GM19438 (cell line): ENCODE measurements at regions not wholly inside any gene's neighbourhood (a gene's known extent, or its start where the extent isn't known, plus 50 kb on each side); places are given as distances from the start of the nearest gene placed in this dataset.
"Not testable (repeated sequence)": the region's sequence is repeated elsewhere in the genome, so short reads cannot be mapped to it uniquely, and the experiment has no call there.

Source experiments
- ATAC-seq: cut with Tn5 transposase; IDR thresholded peaks from one replicate; pipeline ENCODE4 v1.9.1; 2021; ENCODE audit warnings: low read depth; ENCODE audit not compliant: unreplicated experiment

- ATAC-seq = no peak
Observed at GRCh38 chr7:25431956-25432450, 203.7 kb upstream of the NPVF start.

GRCh38 chr7:25432807-25433206, 204.5 kb upstream of the NPVF start:
- ATAC-seq = no peak

DNA sequence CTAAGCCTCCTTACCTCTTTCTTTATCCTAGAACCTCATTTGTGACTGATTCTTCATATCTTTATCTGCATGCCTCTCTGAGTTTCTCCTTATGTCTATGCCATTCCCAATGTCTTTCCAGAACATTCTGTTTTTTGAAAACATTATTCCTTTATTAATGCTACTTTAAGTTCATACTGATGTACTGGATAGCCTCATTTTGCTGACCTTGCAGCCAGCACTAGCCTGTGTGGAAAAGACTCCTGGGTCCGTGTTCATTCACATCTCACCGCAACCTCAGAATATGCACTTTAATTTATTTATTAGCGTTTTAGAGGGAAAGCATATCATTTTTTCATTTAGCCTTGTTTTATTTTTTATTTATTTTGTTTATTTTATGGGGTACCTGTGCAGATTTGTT, 208.1 kb upstream of the NPVF start:
- ATAC-seq = no peak

DNA sequence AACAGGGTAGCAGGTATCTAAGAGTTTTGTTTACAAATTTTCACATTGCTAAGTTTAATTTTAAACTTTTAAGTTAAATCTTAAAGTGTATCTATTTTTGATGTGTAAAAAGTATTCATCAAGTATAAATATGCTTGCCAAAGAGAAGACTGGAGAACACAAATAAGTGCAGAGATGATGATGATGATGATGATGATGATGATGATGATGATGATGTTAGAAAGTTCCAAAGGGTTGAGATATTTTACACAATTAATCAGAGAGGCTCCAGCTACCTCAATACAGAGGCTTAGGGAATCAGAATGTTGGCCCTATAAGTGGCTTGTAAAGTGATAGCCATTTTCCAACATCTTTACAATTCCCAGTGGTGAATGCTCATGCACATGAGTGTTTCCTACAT, 209.0 kb upstream of the NPVF start:
- no peak for ATAC-seq

GRCh38 chr7:25444991-25445390, 216.7 kb upstream of the NPVF start:
- ATAC-seq = no peak

GRCh38 chr7:25448301-25448700, 220.0 kb upstream of the NPVF start:
- no peak for ATAC-seq

DNA sequence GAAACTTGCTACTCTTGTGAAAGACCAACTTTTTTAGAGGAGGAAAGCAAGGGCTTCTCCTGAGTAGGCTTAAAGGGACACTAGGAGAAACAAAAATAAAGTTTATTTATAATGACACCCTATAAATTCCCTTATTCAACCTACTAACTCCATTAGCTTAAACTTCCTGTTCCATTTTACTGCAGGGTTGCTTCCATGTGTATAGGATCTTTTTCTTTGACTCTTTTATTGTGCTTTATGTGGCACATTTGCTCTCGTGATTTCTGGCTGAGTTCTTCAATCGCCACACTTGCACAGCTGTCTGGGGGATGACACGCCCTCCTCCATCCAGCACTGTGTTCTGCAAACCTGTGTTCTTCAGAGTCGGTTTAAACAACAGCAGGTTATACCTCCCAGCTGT, 225.7 kb upstream of the NPVF start:
- ATAC-seq = no peak

- no peak for ATAC-seq
Observed at GRCh38 chr7:25454562-25455041, 226.3 kb upstream of the NPVF start.

DNA sequence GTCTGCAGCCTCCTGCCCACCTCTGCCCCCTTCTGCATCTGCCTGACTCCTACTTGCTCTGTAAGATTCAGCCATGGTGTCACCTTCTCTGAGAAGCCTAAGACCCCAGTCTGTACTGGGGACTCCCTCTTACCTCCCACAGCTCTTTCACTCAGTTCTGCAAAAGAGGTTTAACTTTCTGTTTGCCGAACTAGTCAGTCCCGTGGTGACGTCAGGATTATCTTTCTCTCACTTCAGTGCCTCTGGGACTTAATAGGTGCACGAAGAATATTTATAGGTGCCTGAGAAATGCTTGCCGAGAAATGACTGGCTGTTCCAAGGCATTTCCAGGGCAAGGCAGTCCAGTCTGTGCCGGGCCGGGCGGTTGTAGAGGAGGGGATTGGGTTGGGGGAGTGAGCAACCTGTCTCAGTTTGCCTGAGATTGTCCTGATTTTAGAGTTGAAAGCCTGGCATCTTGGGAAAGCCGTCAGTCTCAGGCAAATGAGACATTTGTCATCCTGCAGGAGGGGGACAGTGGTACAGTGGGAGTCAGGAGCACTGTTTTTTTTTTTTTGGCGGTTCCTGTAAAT, 227.5 kb upstream of the NPVF start:
- ATAC-seq = no peak

GRCh38 chr7:25456467-25457171, 228.3 kb upstream of the NPVF start:
- ATAC-seq = no peak

- no peak for ATAC-seq
Observed at GRCh38 chr7:25459057-25459456, 230.8 kb upstream of the NPVF start.

GRCh38 chr7:25460433-25460832, 232.1 kb upstream of the NPVF start:
- no peak for ATAC-seq

DNA sequence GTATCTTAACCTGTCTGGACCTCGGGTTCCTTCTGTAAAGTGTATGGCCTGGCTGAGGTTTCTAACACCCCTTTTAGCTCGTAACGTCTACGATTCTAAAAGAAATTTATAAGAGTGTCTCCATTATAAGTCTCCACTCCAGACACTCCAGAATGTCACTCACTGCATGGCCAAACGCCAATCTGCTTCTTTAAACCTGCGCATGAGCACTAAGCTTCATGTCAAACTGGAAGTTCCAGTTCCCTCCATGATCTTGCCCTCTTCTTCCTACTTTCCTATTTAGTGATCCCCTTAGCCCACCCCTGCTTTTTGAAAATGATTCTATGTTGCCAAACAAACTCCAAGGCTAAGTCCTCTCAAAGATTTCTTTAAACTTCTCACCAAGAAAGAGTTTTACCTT, 241.4 kb upstream of the NPVF start:
- ATAC-seq = no peak

- no peak for ATAC-seq
Observed at GRCh38 chr7:25476863-25477499, 248.7 kb upstream of the NPVF start.

GRCh38 chr7:25478221-25478620, 249.9 kb upstream of the NPVF start:
- ATAC-seq = not testable (repeated sequence)

DNA sequence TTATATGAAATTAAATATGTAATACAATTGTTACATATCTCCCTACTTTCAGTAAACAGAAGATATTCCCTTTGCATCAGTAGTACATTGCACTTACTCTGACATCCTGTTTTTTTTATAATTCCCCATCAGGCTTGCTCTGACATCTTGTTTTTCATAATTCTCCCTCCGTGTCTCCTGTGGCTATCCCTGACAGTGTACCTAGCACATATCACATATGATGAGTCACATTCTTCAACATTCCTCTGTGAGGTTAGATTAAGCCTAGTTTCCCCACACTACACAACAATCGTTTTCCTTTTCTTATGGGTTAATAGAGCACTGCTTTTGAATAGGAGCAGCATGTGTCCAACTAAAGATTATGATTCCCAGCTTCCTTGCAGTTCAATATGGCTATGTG, 250.6 kb upstream of the NPVF start:
- no peak for ATAC-seq

- no peak for ATAC-seq
Observed at GRCh38 chr7:25481891-25482290, 253.6 kb upstream of the NPVF start.

- ATAC-seq = no peak
Observed at GRCh38 chr7:25482631-25483030, 254.3 kb upstream of the NPVF start.

DNA sequence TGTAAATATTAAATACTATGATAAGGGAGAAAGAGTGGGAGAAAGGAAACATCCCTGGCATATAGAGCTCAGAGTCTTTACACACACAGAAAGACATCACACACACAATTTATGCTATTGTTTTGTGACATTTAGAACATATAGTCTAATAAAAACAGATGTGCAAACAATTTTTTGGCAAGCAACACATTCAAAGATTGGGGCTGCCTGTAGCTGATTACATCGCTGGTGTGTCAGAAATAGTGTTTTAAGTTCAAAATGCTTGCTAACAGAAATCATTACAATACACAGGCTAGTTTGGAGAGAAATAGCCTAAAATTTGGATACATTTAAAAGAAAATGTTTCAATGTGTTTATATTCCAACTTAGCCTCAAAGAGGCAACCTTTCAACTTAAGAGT, 256.7 kb upstream of the NPVF start:
- ATAC-seq = no peak

DNA sequence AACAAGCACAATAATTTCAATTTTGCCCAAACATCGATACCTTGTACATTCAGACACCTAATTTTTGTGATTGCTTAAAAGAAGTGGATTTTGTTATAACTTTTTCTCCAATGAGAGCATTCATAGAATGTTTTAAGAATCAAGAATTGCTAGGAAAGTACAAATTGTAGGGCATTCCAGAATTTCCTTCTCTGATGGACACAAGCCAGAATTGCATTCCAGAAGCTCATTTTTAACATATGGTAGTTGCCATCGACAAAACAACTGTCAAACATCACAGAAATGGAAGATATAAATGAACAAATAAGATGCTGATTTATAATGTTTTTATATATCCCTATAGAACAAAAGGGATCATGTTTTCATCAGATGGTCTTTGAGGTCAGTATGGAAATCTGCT, 258.4 kb upstream of the NPVF start:
- ATAC-seq = no peak

GRCh38 chr7:25493805-25494366, 265.6 kb upstream of the NPVF start:
- no peak for ATAC-seq

- ATAC-seq = no peak
Observed at GRCh38 chr7:25494896-25495295, 266.6 kb upstream of the NPVF start.
